ENCODE measurements at regions not wholly inside any gene's neighbourhood (a gene's known extent, or its start where the extent isn't known, plus 50 kb on each side); places are given as distances from the start of the nearest gene placed in this dataset.

DNA sequence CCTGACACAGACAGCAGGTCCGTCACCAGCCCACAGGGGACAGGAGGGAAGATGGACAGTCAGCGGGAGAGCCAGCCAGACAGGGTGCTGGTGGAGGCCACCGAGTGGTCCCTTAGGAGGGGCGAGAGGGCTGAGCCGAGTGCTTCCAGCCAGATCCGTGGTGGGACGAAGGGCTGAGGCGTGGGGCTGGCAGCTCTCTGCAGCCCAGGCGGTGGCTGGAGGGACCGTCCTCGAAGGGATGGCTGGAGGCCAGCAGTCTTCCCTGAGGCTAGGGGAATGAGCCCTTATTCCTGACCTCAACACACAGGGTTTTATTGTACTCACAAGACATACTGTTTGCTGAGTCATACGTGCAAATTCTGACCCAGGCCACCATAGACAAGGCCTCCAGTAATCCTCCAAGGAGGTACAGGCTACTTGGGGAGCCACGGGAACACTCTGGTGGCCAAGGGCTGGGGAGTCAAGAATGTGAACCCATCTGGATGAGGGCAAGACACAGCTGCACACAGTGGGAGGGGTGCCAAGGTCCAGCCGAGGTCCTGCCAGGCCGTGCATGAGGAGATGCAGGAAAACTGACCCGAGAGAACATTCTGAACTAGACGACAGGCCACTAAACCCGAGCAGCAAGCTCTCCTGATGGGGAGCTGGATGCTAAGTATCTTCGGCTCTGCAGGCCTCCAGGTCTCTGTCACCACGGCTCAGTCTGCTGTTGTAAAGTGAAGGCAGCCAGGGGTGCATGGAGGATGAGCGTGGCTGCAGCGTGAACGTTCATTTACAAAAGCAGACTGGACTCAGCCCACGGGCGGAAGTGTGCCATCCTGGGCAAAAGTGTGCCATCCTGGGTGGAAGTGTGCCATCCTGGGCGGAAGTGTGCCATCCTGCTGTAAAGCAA, 242.5 kb downstream of the TTLL2 start:
- DNase-seq, result no peak

DNA sequence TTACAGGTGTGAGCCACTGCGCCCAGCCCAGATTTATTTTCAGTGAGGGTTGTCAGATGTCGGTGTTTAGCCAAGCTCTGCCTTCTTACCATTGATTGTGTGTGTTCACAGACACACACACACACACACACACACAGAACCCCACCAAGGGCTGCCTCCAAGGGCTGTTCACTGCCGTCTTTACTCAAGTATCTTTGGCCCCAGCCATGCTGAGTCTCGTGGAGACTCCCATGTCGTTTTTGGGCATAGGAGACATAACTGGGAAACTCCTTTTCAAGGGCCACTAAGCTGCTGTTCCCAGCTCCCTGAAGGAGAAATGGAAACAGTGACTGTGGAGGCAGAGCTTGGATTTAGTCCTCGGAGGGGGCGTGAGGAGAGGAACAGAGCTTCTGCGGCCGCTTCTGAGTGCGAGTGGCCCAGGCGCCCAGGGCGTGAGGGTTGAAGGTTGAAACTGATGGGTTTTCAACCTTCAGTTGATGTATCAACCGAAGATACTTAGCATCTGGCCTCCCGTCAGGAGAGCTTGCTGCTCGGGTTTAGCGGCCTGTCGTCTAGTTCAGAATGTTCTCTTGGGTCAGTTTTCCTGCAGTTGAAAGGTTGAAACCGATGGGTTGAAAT, 243.6 kb downstream of the TTLL2 start:
- no peak for DNase-seq
- in situ Hi-C loops (cut with MboI; ENCODE audit: low pct_unique_long_range_greater_than_20kb, low sequenced_read_pairs), result no loop called here

More for the DNA sequence above, 242.5 kb downstream of the TTLL2 start:
- in situ Hi-C loops (cut with MboI; ENCODE audit: low pct_unique_long_range_greater_than_20kb, low sequenced_read_pairs), result no loop called here

DNA sequence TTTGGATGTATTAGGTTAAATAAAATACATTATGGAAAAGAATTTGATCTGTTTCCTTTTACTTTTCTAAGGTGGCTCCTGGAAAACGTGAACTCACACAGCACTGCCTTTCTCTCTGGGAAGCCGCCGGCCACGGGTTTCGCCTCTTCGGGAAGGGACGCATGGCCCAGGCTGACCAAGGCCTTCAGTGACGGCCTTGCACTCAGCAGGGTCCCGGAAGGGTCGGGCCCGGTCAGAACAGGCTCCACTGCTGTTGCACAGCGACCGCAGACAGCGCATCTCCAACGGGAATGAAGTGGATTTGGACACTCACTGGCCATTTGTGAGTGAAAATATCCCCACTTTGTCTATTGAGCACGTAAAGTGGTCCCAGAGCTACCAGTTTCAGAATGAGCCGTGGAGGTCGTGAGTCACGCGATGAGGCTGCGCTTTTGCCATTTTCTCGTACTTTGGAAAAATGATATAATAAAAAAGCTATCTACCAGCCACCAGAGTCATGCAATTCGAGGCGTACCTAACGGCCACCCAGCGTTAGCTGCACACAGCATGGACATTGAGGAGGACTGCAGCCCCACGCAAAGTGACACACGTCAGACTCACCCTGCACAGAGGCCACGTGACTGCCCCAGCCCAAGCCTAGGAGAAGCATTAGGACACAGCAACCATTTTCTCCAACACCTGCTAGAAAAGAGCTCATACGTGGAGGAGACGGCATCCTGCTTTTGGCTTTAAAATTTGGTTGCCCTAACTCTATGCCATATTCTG, 244.3 kb downstream of the TTLL2 start:
- DNase-seq, result no peak
- in situ Hi-C loops (cut with MboI; ENCODE audit: low pct_unique_long_range_greater_than_20kb, low sequenced_read_pairs), result no loop called here

DNA sequence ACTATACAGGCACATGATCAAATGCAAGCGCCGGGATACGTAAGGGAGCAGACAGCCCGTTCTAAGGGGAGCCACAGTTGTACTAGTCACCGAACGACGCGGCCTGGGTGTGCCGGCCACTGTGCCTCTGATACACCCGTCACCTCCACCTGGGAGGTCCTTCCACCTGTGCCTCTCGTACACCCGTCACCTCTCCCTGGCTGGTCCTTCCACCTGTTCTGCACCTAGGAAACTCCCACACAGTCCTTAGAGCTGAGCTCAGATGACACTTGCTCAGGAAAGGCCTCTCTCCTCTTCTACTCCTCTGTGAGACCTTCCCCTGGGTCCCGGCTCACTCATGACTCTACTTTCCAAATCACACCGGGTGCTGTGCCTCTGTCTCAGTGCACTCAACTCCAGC, 245.0 kb downstream of the TTLL2 start:
- in situ Hi-C loops (cut with MboI; ENCODE audit: low pct_unique_long_range_greater_than_20kb, low sequenced_read_pairs), result no loop called here
- no peak for DNase-seq

DNA sequence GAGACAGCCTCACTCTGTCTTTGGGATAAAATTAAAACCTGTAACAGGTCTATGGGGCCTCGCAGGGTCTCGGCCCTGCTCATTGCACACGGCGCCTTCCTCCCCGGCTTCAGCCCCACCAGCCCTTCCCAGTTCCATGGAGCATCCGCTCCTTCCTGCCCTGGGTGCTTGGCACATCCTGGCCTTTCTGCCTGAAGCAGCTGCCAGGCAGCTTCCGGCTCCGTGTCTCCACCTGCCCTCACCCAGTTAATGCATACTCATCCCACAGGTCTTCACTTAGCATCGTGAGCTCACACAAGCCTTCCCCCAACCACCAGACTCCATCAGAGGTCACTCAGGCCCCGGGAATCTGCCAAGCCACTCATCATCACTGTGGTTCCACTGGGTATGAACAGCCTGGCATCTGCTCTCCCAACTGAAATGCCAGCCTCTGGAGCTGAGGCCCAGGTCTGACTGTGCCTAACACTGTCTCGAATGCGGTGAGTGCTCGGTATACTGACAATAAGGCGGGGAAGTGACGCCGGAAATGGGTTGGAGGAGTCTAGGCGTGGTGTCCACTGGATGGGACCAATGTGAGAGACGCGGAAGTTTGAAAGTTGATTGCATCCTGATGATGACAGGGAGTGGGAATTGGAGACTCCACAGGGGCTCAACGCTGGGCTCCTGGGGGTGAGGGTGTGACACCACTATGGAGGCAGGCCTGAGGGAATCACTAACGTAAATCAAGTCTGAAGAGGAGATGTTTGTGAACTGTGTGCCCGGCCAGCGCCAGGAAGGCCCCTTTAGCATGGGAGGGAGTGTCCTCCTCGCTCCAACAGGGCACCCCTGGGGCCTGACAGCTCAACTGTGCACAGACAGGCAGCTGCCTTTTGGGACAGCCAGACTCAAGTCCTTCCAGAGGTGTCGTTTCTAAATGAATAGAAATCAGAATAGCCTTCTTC, 245.8 kb downstream of the TTLL2 start:
- in situ Hi-C loops (cut with MboI; ENCODE audit: low pct_unique_long_range_greater_than_20kb, low sequenced_read_pairs), result no loop called here
- DNase-seq, result no peak

DNA sequence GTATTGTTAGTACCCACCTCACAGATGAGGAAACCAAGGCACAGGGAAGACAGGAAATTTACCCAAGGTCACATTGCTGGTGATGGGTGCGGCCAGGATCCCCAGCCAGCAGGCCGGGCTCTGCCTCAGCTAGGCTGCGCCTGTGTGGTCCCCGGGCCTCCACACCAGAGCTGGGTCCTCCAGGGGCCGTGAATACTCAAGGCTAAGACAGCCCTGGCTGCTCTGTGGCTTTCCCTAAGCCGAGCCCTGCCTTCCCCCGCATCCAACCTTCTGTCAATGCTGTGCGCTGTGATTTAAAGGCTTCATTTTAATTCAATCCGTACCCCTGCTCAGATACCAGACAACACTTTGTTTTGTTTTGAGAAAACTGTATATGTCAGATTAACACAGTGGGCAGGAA, 246.7 kb downstream of the TTLL2 start:
- DNase-seq, result no peak
- in situ Hi-C loops (cut with MboI; ENCODE audit: low pct_unique_long_range_greater_than_20kb, low sequenced_read_pairs), result no loop called here

DNA sequence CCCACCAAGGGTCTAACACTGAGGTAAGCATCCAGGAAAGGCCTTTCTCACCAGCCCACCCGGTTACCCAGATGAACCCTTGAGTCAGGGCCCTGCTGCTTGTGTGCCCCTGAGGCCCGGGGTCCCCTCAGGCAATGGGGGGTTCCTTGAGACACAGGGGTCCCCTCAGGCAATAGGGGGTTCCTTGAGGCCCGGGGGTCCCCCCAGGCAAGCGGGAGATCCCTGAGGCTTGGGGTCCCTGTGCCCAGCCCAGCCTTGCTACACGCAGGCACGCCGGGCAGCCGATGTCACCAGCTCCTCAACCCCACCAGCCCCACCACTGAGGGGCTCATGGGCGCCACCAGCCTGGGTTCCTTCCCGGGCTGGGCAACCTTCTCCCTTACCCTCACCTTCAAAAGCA, 247.2 kb downstream of the TTLL2 start:
- no peak for DNase-seq
- in situ Hi-C loops (cut with MboI; ENCODE audit: low pct_unique_long_range_greater_than_20kb, low sequenced_read_pairs), result no loop called here

DNA sequence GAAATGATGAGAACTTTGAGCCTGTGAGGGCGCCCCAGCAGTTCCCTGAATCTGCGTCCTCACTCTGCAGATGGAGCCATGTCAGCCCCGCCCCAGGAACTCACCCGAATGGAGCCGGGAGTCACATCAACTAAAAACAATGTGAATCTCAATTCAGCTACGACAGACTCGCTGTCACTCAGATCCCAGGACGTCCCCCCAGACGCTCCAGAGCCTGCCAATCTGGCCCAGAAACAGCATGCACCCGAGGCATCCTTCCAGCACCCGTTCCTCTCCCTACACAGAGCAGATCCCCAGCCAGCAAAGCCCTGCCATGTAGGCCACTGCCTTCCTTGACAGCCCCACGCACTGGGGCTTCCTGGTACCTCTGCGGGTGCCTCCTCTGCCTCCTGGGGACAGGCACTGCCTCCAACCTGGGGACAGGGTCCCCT, 248.0 kb downstream of the TTLL2 start:
- in situ Hi-C loops (cut with MboI; ENCODE audit: low pct_unique_long_range_greater_than_20kb, low sequenced_read_pairs), result no loop called here
- no peak for DNase-seq

DNA sequence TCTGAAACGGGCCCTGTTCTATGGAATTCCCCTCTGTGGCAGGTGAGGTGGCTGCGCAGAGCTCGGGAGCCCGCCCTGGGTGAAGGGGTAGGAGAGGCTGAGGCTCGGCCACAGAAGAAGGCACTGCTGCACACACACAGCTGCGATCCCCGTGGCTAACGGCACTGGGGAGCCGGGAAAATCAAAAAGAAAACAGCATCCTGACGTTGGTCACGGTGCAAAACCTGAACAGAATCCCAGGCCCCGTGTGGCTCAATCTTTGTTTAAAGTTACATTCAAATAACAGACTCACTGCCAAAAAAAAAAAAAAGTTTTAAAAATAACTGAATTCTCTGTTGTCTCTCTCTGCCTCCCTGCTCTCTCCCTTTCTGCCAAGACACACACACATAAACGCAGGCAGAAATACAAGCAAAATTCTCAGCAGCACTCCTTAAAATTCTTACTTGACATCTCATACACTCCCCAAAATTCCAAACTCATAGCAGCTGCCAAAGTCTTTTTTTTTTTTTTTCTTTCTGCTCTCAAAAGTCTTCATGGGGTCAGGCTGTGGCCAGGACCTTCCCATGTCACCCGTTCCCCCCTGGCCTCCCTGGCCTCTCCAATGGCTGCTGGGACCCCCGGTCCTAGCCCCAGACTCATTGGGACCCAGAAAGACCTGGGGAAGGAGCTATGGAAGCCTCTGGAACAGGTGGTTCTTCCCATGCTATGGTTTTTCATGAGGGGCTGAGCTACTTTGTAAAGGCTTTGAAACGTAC, 248.8 kb downstream of the TTLL2 start:
- DNase-seq, result no peak
- in situ Hi-C loops (cut with MboI; ENCODE audit: low pct_unique_long_range_greater_than_20kb, low sequenced_read_pairs), result no loop called here

DNA sequence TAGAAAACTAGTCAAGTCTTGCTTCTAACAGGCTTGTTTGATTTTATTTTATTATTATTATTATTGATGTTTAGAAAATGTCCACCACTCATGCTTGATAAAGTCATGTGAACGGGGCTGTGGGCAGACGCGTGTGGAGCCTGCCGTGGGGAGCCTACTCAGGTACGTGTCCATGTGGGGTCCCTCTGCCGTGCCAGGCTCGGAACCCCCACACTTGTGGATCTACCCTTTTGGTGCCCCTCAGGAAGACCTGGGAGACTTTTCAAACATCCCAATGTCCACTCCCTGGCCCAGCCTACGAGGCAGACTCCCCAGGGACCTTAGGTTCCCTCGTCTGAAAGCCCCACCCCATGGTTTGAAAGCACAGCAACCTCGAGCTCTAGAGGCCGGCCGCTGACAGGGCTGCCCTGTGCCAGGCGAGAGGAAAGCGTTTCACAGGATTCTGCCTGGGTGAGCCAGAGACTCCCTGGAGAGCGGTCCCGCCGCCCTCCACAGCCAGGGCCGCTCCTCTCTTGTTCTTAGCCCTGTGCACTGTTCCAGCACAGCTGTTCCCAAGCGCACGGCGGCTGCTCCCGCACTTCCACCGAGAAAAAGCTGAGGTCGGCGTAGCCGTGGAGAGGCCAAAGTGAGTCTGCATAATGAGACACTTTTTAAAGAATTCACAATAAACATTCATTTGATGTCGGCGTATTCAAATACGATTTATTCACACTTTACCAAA, 249.7 kb downstream of the TTLL2 start:
- no peak for DNase-seq
- in situ Hi-C loops (cut with MboI; ENCODE audit: low pct_unique_long_range_greater_than_20kb, low sequenced_read_pairs), result no loop called here

DNA sequence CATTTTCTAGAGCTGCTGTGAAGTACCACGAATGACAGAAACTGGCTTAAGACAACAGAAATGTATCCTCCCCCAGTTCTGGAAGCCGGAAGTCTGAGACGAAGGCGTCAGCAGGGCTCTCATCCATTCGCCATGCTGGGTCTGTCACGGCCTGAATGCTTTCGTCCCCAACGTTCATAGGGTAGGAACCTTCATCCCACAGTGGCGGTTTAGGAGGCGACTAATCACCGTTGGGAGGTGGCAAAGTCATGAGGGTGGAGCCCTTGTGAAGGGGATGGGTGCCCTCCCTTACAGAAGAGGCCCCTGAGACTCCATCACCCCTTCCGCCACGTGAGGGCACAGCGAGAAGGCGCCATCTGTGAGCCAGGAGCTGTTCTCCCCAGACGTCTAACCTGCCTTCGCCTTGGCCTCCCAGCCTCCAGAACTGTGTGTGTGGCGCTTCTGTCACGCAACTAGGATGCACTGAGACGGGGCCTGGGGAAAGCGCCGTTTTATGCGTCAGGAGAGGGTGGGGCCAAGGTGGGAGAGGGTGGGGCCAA, 250.3 kb downstream of the TTLL2 start:
- no peak for DNase-seq
- in situ Hi-C loops (cut with MboI; ENCODE audit: low pct_unique_long_range_greater_than_20kb, low sequenced_read_pairs), result no loop called here

DNA sequence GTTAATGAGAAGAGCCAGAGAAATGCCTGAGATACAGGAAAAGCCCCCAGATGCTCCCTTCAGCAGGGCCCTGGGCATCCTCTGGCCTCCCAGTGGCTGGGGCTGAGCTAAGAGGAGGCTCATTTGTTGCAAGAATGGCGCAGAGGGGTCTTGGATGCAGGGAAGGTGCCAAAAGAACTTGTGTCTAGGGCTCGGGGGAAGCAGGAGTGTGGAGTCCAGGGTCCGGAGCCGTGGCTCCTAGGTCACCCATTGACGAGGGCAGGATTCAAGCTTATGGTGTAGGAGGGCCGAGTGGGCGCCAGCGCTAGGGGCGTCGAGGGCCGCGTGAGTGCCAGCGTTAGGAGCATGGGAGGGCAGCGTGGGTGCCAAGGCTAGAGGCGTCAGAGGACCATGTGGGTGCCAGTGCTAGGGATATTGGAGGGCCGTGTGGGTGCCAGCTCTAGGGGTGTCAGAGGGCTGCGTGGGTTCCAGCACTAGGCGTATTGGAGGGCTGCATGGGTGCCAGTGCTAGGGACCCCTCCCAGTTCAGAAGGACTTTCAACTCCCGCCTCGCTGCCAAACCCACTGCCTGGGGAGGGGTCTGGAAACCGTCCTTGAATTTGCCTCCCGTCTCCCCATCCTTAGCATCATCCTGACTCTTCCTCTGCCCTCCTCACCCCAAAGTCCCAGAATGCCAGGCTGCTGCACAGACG, 250.5 kb upstream of the AFDN start:
- no peak for DNase-seq
- in situ Hi-C loops (cut with MboI; ENCODE audit: low pct_unique_long_range_greater_than_20kb, low sequenced_read_pairs), result no loop called here

DNA sequence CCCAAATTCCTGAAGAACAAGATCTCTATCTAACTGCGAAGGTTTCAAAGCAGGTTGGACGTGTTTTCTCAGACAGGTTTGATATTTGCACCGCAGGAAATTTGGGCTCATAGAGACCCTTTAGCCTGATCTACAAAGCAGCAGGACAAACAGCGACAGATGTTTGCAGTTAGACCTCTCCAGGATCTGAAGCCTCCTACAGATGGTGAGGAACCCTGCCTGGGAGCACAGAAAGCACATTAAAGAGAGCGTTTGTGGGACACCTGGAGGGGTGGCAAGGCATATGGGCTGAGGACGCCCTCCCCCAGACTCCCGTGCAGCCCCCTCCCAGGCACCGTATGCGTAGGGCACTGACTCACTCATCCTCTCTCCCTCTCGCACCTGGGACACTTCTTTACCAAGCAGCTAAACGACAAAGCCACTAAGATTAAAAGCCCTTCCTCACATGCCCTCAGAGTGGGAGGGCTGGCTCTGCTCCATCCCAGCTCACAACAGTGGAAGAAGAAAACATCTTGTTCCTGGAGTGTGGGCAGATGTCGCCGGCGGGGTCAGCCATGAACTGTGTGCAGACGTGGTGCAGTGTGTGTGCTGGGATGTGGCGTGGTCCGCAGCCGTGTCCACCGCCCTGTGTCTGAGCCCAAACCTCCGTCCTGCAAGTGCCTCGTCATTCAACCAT, 249.7 kb upstream of the AFDN start:
- no peak for DNase-seq
- in situ Hi-C loops (cut with MboI; ENCODE audit: low pct_unique_long_range_greater_than_20kb, low sequenced_read_pairs), result no loop called here

DNA sequence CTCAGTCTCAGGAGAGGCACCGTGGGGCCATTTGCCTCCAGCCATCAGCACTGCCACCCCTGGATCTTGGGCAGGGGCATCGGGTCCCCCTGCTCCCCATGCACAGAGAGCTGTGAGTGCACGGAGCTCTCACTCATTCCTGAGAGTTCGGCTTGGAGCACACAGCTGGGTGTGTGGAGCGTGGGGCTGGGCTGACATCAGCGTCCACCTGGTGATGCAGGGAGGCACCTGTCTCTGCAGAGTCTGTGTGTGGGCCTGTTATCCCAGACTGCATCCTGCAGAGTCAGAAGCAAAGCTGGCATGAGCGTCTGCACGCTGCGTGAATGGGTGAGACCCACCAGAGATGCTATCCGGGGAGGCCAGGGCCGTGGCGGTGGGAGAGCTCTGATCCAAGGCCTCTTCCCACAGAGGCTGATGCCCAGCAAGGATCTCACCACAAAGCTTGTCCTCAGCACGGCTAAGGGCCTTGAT, 248.8 kb upstream of the AFDN start:
- in situ Hi-C loops (cut with MboI; ENCODE audit: low pct_unique_long_range_greater_than_20kb, low sequenced_read_pairs), result no loop called here
- DNase-seq, result no peak

DNA sequence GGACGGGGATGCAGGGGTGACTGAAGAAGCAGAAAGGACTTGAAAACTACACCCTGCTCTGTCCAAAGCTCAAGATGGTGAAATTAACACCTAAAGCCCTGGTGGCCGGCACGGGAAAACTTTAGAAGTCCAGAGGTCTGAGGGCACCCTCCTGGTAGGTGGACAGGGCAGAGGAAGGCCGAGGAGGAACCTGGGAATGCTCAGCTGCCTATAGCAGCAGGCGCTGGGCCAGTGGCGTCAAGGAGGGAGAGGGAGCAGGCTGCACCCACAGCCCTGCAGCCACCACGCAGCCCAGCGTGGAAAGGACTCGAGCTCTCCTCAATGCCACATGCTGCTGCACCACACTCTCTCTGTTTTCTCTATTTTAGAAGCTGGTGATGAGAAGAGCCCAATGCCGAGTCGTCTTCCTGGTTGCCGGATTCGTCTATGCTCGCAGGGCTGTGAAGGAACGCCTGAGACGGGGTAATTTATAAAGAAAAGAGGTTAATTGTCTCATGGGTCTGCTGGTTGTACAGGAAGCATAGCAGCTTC, 248.3 kb upstream of the AFDN start:
- in situ Hi-C loops (cut with MboI; ENCODE audit: low pct_unique_long_range_greater_than_20kb, low sequenced_read_pairs), result no loop called here
- DNase-seq, result no peak

Measured in KBM-7 (cell line).